Prostate gland (tissue), 2 donors: ENCODE measurements at regions not wholly inside any gene's neighbourhood (a gene's known extent, or its start where the extent isn't known, plus 50 kb on each side); places are given as distances from the start of the nearest gene placed in this dataset.

Experiments
- CTCF ChIP-seq, 4 experiments: fragments of 200-600 bp in 2 of 4; fragments of 450-650 bp in 2 of 4; sonication (generic) in 2 of 4; IDR thresholded peaks; 1 replicate in 3 of 4; 2 replicates in 1 of 4; pipeline ENCODE4 v1.5.1; 2016 to 2019; ENCODE audit warnings: antibody characterized with exemption in 4 of 4, mild to moderate bottlenecking in 2 of 4, moderate library complexity in 2 of 4
- POLR2A ChIP-seq: fragments of 450-650 bp; IDR thresholded peaks from one replicate; pipeline ENCODE4 v1.6.1; 2016; ENCODE audit warnings: antibody characterized with exemption, mild to moderate bottlenecking

DNA sequence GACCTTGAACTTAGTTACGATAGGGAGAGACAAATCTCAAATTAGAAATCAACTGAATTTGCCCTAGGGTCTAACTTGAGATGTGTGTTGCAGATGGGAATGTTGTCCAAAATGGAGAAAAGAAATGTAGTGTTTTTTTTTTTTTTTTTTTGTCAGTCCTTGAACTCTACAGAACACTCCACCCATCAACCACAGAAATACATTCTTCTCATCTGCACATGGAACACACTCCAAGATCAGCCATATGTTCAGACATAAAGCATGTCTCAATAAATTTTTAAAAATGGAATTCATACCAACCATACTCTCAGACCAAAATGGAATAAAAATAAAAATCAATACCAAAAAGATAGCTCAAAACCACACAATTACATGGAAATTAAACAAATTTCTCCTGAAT is 526.5 kb downstream of the FBXO15 start:
- TF ChIP-seq CTCF (IDR thresholded peaks at IDR 0.05) = no peak
- no peak for TF ChIP-seq POLR2A
